ENCODE measurements at regions not wholly inside any gene's neighbourhood (a gene's known extent, or its start where the extent isn't known, plus 50 kb on each side); places are given as distances from the start of the nearest gene placed in this dataset.

DNA sequence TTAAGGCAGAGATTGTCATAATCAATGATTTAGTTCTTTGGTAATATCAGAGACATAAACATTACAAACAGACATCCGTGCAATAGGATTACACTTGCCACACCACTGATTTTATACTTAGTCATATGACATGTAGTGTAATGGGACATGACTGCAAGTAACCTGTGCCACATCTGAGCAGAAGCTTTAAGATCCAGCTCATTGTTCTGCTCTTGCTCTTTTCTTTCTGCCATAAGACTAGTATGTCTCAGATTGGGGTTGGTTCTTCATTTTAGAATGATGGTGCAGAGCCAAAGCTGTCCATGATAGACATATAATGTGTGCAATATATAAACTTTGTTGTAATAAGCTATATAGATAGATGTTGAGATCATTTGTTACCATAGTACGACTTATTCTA, 119.7 kb upstream of the SEMA3A start:
- Histone ChIP-seq H3K27ac (no peak overlapping the region), H3K27me3 (no peaks in the 10 kb centered on the region), H3K4me1 (no peaks in the 10 kb centered on the region), H3K4me3 (no peak overlapping the region), H3K9me3 (no peaks in the 10 kb centered on the region), H3K36me3 (no peaks in the 10 kb centered on the region)
- ATAC-seq (no peak), DNase-seq (no peak)
- no peak for TF ChIP-seq POLR2A (IDR thresholded peaks at IDR 0.05)
- no peak for TF ChIP-seq CTCF (IDR thresholded peaks at IDR 0.05)
- WGBS (ENCODE audit: insufficient coverage, low coverage, low lambda C conversion rate, missing lambda C conversion rate) = 55% methylated on average over 2 of the region's 2 CpGs
- intact Hi-C loops (cut with DNase I) = no loop called here

- no peaks in the 10 kb centered on the region for H3K27me3 ChIP-seq
- no peak for TF ChIP-seq POLR2A (IDR thresholded peaks at IDR 0.05)
- TF ChIP-seq CTCF (IDR thresholded peaks at IDR 0.05) = no peak
Measured at GRCh38 chr7:84304407-84304806, 109.8 kb upstream of the SEMA3A start.

GRCh38 chr7:84302949-84303348, 108.4 kb upstream of the SEMA3A start:
- no peak for DNase-seq
- no peaks in the 10 kb centered on the region for H3K36me3 ChIP-seq
- ATAC-seq = no peak
- no peak overlapping the region for H3K4me3 ChIP-seq
- TF ChIP-seq CTCF (IDR thresholded peaks at IDR 0.05) = no peak
- TF ChIP-seq POLR2A (IDR thresholded peaks at IDR 0.05) = no peak
- H3K27me3 ChIP-seq = no peaks in the 10 kb centered on the region
- no peaks in the 10 kb centered on the region for H3K9me3 ChIP-seq
- WGBS (ENCODE audit: insufficient coverage, low coverage, low lambda C conversion rate, missing lambda C conversion rate) = 54% methylated on average over 3 of the region's 3 CpGs
- no peaks in the 10 kb centered on the region for H3K4me1 ChIP-seq
- intact Hi-C loops (cut with DNase I) = no loop called here
- H3K27ac ChIP-seq = no peak overlapping the region

More at GRCh38 chr7:84304407-84304806, 109.8 kb upstream of the SEMA3A start:
- no peaks in the 10 kb centered on the region for H3K9me3 ChIP-seq
- intact Hi-C loops (cut with DNase I) = no loop called here
- H3K36me3 ChIP-seq = no peaks in the 10 kb centered on the region
- ATAC-seq = no peak
- no peak overlapping the region for H3K27ac ChIP-seq
- H3K4me3 ChIP-seq = no peak overlapping the region
- WGBS (ENCODE audit: insufficient coverage, low coverage, low lambda C conversion rate, missing lambda C conversion rate) = 46% methylated on average over 2 of the region's 2 CpGs
- DNase-seq = no peak
- H3K4me1 ChIP-seq = no peaks in the 10 kb centered on the region

DNA sequence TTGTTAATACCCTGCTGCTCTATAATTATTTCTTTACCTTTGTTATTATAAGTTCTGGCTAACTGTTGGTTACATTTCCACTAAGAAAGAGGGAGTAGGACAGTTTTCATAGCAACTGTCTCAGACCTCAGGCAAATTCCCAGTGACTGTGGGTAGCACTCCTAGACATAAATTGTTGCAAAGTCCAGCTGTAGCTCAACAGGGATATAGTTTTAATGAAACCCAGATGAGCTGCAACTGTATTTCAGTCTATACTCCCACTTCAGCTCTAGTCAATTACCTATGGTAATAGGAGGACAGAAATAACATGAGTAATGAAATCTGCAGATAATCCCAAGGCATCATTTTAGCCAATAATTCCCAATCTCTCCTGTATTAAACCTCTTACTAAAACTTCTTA, 103.0 kb upstream of the SEMA3A start:
- Histone ChIP-seq H3K4me1 (no peaks in the 10 kb centered on the region), H3K27ac (no peak overlapping the region), H3K36me3 (no peaks in the 10 kb centered on the region), H3K9me3 (no peaks in the 10 kb centered on the region), H3K4me3 (no peak overlapping the region), H3K27me3 (no peaks in the 10 kb centered on the region)
- TF ChIP-seq POLR2A (IDR thresholded peaks at IDR 0.05) (no peak), CTCF (IDR thresholded peaks at IDR 0.05) (no peak)
- intact Hi-C loops (cut with DNase I) = no loop called here
- no peak for ATAC-seq
- DNase-seq = no peak

GRCh38 chr7:84294847-84295455, 100.4 kb upstream of the SEMA3A start:
- no peak for DNase-seq
- intact Hi-C loops (cut with DNase I) = no loop called here
- Histone ChIP-seq H3K36me3 (no peaks in the 10 kb centered on the region), H3K4me3 (no peak overlapping the region), H3K27ac (no peak overlapping the region), H3K4me1 (no peaks in the 10 kb centered on the region), H3K9me3 (no peaks in the 10 kb centered on the region), H3K27me3 (no peaks in the 10 kb centered on the region)
- WGBS (ENCODE audit: insufficient coverage, low coverage, low lambda C conversion rate, missing lambda C conversion rate) = 67% methylated on average over 1 of the region's 1 CpG
- TF ChIP-seq POLR2A (IDR thresholded peaks at IDR 0.05) (no peak), CTCF (IDR thresholded peaks at IDR 0.05) (no peak)
- no peak for ATAC-seq

Data from right lobe of liver (tissue), 6 donors.